ENCODE measurements at regions not wholly inside any gene's neighbourhood (a gene's known extent, or its start where the extent isn't known, plus 50 kb on each side); places are given as distances from the start of the nearest gene placed in this dataset.

- Histone ChIP-seq H4K20me1 (replicated peaks; ENCODE audit: control insufficient read depth, insufficient read depth, low read length) (no peaks in the 10 kb centered on the region), H3K4me1 (replicated peaks in 1 of 2; ENCODE audit: control insufficient read depth in 2 of 2, insufficient read depth in 2 of 2, low read length in 2 of 2) (no peaks in the 10 kb centered on the region), H3K27me3 (ENCODE audit: control insufficient read depth in 2 of 2, insufficient read depth in 2 of 2, low read length in 2 of 2) (no peaks in the 10 kb centered on the region), H3K9me3 (replicated peaks; ENCODE audit: control insufficient read depth, insufficient read depth, low read depth, low read length) (no peaks in the 10 kb centered on the region), H2AFZ (ENCODE audit: low read depth, low read length) (no peak overlapping the region), H3K9ac (ENCODE audit: insufficient read depth in 1 of 2, low read depth in 2 of 2, low read length in 2 of 2) (no peak overlapping the region), H3K4me2 (ENCODE audit: insufficient read depth, low read length) (no peak overlapping the region), H3K79me2 (ENCODE audit: control insufficient read depth, insufficient read depth, low read length) (no peaks in the 10 kb centered on the region), H3K36me3 (ENCODE audit: control insufficient read depth, insufficient read depth, low read length) (no peaks in the 10 kb centered on the region), H3K9me1 (ENCODE audit: control insufficient read depth, insufficient read depth, low read length) (no peaks in the 10 kb centered on the region), H3K27ac (ENCODE audit: extremely low read depth, low read depth, low read length) (no peak overlapping the region), H3K4me3 (no peak overlapping the region)
- DNase-seq (ENCODE audit: extremely low read depth in 1 of 4, low spot score in 3 of 4) (peak; percentile 1 to 6 (median 3)), FAIRE-seq (no peak), ATAC-seq (no peak)
- in situ Hi-C loops (cut with MboI) (no loop called here), intact Hi-C loops (cut with micrococcal nuclease) (no loop called here)
- 0% methylated on average over 7 of the region's 7 CpGs for WGBS (ENCODE audit: insufficient coverage, low coverage, missing lambda C conversion rate)
- ChIA-PET POLR2A (no interaction called here), CTCF (ENCODE audit: low intra/inter-chr PET ratio) (no interaction called here)
- no peak for TF ChIP-seq CREB1 (IDR thresholded peaks at IDR 0.05)
- no peak for TF ChIP-seq CREB1 (CRISPR knock-in tag; IDR thresholded peaks at IDR 0.05)
- no peak for TF ChIP-seq SRSF3 (IDR thresholded peaks at IDR 0.05; ENCODE audit: insufficient read depth, low read length)
- TF ChIP-seq, protein P1, sequence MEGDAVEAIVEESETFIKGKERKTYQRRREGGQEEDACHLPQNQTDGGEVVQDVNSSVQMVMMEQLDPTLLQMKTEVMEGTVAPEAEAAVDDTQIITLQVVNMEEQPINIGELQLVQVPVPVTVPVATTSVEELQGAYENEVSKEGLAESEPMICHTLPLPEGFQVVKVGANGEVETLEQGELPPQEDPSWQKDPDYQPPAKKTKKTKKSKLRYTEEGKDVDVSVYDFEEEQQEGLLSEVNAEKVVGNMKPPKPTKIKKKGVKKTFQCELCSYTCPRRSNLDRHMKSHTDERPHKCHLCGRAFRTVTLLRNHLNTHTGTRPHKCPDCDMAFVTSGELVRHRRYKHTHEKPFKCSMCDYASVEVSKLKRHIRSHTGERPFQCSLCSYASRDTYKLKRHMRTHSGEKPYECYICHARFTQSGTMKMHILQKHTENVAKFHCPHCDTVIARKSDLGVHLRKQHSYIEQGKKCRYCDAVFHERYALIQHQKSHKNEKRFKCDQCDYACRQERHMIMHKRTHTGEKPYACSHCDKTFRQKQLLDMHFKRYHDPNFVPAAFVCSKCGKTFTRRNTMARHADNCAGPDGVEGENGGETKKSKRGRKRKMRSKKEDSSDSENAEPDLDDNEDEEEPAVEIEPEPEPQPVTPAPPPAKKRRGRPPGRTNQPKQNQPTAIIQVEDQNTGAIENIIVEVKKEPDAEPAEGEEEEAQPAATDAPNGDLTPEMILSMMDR (IDR thresholded peaks at IDR 0.05 in 2 of 3, conservative IDR thresholded peaks at IDR 0.05 in 1 of 3; ENCODE audit: insufficient read depth in 2 of 3, low read depth in 1 of 3, low read length in 3 of 3): no peak
- no peak for TF ChIP-seq ZNF785 (CRISPR knock-in tag; IDR thresholded peaks at IDR 0.05)
- TF ChIP-seq HNRNPUL1 (IDR thresholded peaks at IDR 0.05; ENCODE audit: low read length): no peak
- TF ChIP-seq E2F3 (CRISPR knock-in tag; IDR thresholded peaks at IDR 0.05): no peak
- no peak for TF ChIP-seq ZNF316 (IDR thresholded peaks at IDR 0.05)
- TF ChIP-seq CCNT2 (IDR thresholded peaks at IDR 0.05; ENCODE audit: borderline replicate concordance, extremely low read depth, insufficient read length, low read depth, low read length): no peak
- no TSS peak for BruUV-seq (replicated peaks)
Observed at GRCh38 chr14:53399057-53399456, 245.9 kb upstream of the DDHD1 start.
